ENCODE measurements at regions not wholly inside any gene's neighbourhood (a gene's known extent, or its start where the extent isn't known, plus 50 kb on each side); places are given as distances from the start of the nearest gene placed in this dataset.

- Histone ChIP-seq H3K4me3 (no peak overlapping the region), H3K4me1 (replicated peaks in 1 of 2; ENCODE audit: control insufficient read depth in 2 of 2, insufficient read depth in 2 of 2, low read length in 2 of 2) (no peaks in the 10 kb centered on the region), H3K27me3 (ENCODE audit: control insufficient read depth in 2 of 2, insufficient read depth in 2 of 2, low read length in 2 of 2) (no peaks in the 10 kb centered on the region), H4K20me1 (replicated peaks; ENCODE audit: control insufficient read depth, insufficient read depth, low read length) (no peaks in the 10 kb centered on the region), H3K9ac (ENCODE audit: insufficient read depth in 1 of 2, low read depth in 2 of 2, low read length in 2 of 2) (no peak overlapping the region), H3K36me3 (ENCODE audit: control insufficient read depth, insufficient read depth, low read length) (no peaks in the 10 kb centered on the region), H3K9me1 (ENCODE audit: control insufficient read depth, insufficient read depth, low read length) (no peaks in the 10 kb centered on the region), H3K79me2 (ENCODE audit: control insufficient read depth, insufficient read depth, low read length) (no peaks in the 10 kb centered on the region), H3K4me2 (ENCODE audit: insufficient read depth, low read length) (no peak overlapping the region), H2AFZ (ENCODE audit: low read depth, low read length) (no peak overlapping the region), H3K27ac (ENCODE audit: extremely low read depth, low read depth, low read length) (no peak overlapping the region), H3K9me3 (replicated peaks; ENCODE audit: control insufficient read depth, insufficient read depth, low read depth, low read length) (no peaks in the 10 kb centered on the region)
- WGBS (ENCODE audit: insufficient coverage, low coverage, missing lambda C conversion rate) = 0% methylated on average over 1 of the region's 2 CpGs
- CTCF ChIA-PET (ENCODE audit: low intra/inter-chr PET ratio) = no interaction called here
- FAIRE-seq (no peak), ATAC-seq (no peak), DNase-seq (ENCODE audit: extremely low read depth in 1 of 4, low spot score in 3 of 4) (no peak)
- TF ChIP-seq ZNF695 (CRISPR knock-in tag; IDR thresholded peaks at IDR 0.05) = no peak
- no peak for TF ChIP-seq FUS (optimal IDR thresholded peaks at IDR 0.05; ENCODE audit: low read depth, low read length)
- no peak for TF ChIP-seq PTRF (tag; IDR thresholded peaks at IDR 0.05)
- no peak for TF ChIP-seq UBTF (IDR thresholded peaks at IDR 0.05; ENCODE audit: borderline replicate concordance in 1 of 2, low read depth in 2 of 2, low read length in 2 of 2)
- TF ChIP-seq MCM7 (IDR thresholded peaks at IDR 0.05) = no peak
- no peak for TF ChIP-seq ZBTB33 (CRISPR knock-in tag; IDR thresholded peaks at IDR 0.05)
- TF ChIP-seq ATF1 (CRISPR knock-in tag; IDR thresholded peaks at IDR 0.05) = no peak
- no peak for TF ChIP-seq ATF1 (tag; IDR thresholded peaks at IDR 0.05)
- intact Hi-C loops (cut with micrococcal nuclease) (no loop called here), in situ Hi-C loops (cut with MboI) (no loop called here)
- no TSS peak for BruUV-seq (replicated peaks)
- POLR2A ChIA-PET = no interaction called here
Measured at GRCh38 chr15:53462651-53463050, 296.8 kb downstream of the WDR72 start.
